Stomach (tissue), 8 donors: ENCODE measurements at regions not wholly inside any gene's neighbourhood (a gene's known extent, or its start where the extent isn't known, plus 50 kb on each side); places are given as distances from the start of the nearest gene placed in this dataset.

Experiments used
- DNase-seq, 2 donors: peaks; one replicate each; pipeline versions ENCODE4 v3.0.0 to v3.0.0-alpha.2; 2013 to 2019
- H3K27ac ChIP-seq, 5 donors: fragments of 200-600 bp in 4 of 5; sonication (generic) in 4 of 5; one replicate each; pipeline ENCODE4 v1.5.1; 2013 to 2019; ENCODE audit warnings: mild to moderate bottlenecking in 1 of 5, moderate library complexity in 1 of 5
- H3K27me3 ChIP-seq, 3 donors: fragments of 200-600 bp; sonication (generic); one replicate each; pipeline ENCODE4 v1.5.1; 2017 to 2019; ENCODE audit warnings: mixed run types in 1 of 3
- H3K36me3 ChIP-seq, 4 donors: fragments of 200-600 bp; sonication (generic); 1 replicate in 3 of 4; 2 replicates in 1 of 4; pipeline ENCODE4 v1.5.1; 2016 to 2019
- H3K4me1 ChIP-seq, 4 donors: fragments of 200-600 bp; sonication (generic); one replicate each; pipeline ENCODE4 v1.5.1; 2016 to 2019
- H3K4me3 ChIP-seq, 4 donors: fragments of 200-600 bp; sonication (generic) in 3 of 4; one replicate each; pipeline ENCODE4 v1.5.1; 2016 to 2019; ENCODE audit warnings: mild to moderate bottlenecking in 1 of 4
- H3K9me3 ChIP-seq, 4 donors: fragments of 200-600 bp; sonication (generic); one replicate each; pipeline ENCODE4 v1.5.1; 2016 to 2019
- CTCF ChIP-seq, 7 experiments: fragments of 450-650 bp in 4 of 7; fragments of 200-600 bp in 3 of 7; sonication (generic) in 3 of 7; IDR thresholded peaks; one replicate each; pipeline ENCODE4 v1.5.1; 2016 to 2019; ENCODE audit warnings: antibody characterized with exemption in 7 of 7, control low read depth in 2 of 7, mild to moderate bottlenecking in 1 of 7
- EP300 ChIP-seq: sonication (generic); formaldehyde crosslinking; IDR thresholded peaks from one replicate; pipeline ENCODE4 v1.6.1; 2017; ENCODE audit warnings: antibody characterized with exemption
- POLR2A ChIP-seq, 4 donors: fragments of 450-650 bp; IDR thresholded peaks; one replicate each; pipeline ENCODE4 v1.6.1; 2016; ENCODE audit warnings: antibody characterized with exemption in 4 of 4, control low read depth in 2 of 4, mild to moderate bottlenecking in 1 of 4, moderate library complexity in 1 of 4
- POLR2AphosphoS5 ChIP-seq, 3 donors: sonication (generic); formaldehyde crosslinking; IDR thresholded peaks; one replicate each; pipeline ENCODE4 v1.6.1; 2016; ENCODE audit warnings: antibody characterized with exemption in 3 of 3
- whole genome bisulfite sequencing, 5 donors: extraction: QIAGEN DNeasy Blood & Tissue Kit in 3 of 5; methylation state at CpG; one replicate each; pipeline versions ENCODE4 v1.1.5 to v1.1.7; 2013 to 2018; 5-methylcytosine and 5-hydroxymethylcytosine counted together
- intact Hi-C: fragments of 100-400 bp; cut with DNase I; formaldehyde crosslinking; loops from one replicate; pipeline ENCODE4 v1.15.1; 2023; ENCODE audit warnings: low total_unique reads
- donor health status: healthy with polysubstance abuse.
- donor health status: Bipolar disorder and iron deficiency.
- donor health status: healthy.

- Histone ChIP-seq H3K4me3 (no peak overlapping the region), H3K27ac (no peak overlapping the region), H3K27me3 (no peaks in the 10 kb centered on the region), H3K9me3 (no peaks in the 10 kb centered on the region), H3K36me3 (no peaks in the 10 kb centered on the region), H3K4me1 (no peaks in the 10 kb centered on the region)
- WGBS, 5 donors = 61 to 83% (median 67%) methylated on average over 3 of the region's 3 CpGs
- no peak for TF ChIP-seq CTCF (IDR thresholded peaks at IDR 0.05)
- no peak for TF ChIP-seq POLR2A (IDR thresholded peaks at IDR 0.05)
- no peak for TF ChIP-seq POLR2AphosphoS5 (IDR thresholded peaks at IDR 0.05)
- no peak for TF ChIP-seq EP300
- DNase-seq = no peak
- intact Hi-C loops = no loop called here
These were observed 258.3 kb upstream of the TMPRSS15 start for GRCh38 chr21:18661842-18662241.

GRCh38 chr21:18663663-18664062, 260.1 kb upstream of the TMPRSS15 start:
- Histone ChIP-seq H3K9me3 (no peaks in the 10 kb centered on the region), H3K27me3 (no peaks in the 10 kb centered on the region), H3K4me3 (no peak overlapping the region), H3K36me3 (no peaks in the 10 kb centered on the region), H3K27ac (no peak overlapping the region), H3K4me1 (no peaks in the 10 kb centered on the region)
- intact Hi-C loops = no loop called here
- DNase-seq = no peak
- 79 to 90% (median 85%) methylated on average over 3 of the region's 3 CpGs for WGBS, 5 donors
- no peak for TF ChIP-seq CTCF (IDR thresholded peaks at IDR 0.05)
- TF ChIP-seq POLR2AphosphoS5 (IDR thresholded peaks at IDR 0.05) = no peak
- no peak for TF ChIP-seq POLR2A (IDR thresholded peaks at IDR 0.05)
- no peak for TF ChIP-seq EP300

- whole genome bisulfite sequencing, 5 donors = 82 to 91% (median 86%) methylated on average over 1 of the region's 1 CpG
- H3K36me3 ChIP-seq = no peaks in the 10 kb centered on the region
- TF ChIP-seq POLR2AphosphoS5 (IDR thresholded peaks at IDR 0.05) (no peak), POLR2A (IDR thresholded peaks at IDR 0.05) (no peak)
- no peak overlapping the region for H3K27ac ChIP-seq
- no peaks in the 10 kb centered on the region for H3K27me3 ChIP-seq
- DNase-seq = no peak
- no peaks in the 10 kb centered on the region for H3K4me1 ChIP-seq
- intact Hi-C loops = no loop called here
- H3K4me3 ChIP-seq = no peak overlapping the region
- H3K9me3 ChIP-seq = peaks cover 0 to 4% (median 0%) of the 10 kb centered on the region in 4 donors
These were observed 263.1 kb upstream of the TMPRSS15 start for GRCh38 chr21:18666725-18667124.

- Histone ChIP-seq H3K27ac (no peak overlapping the region), H3K27me3 (no peaks in the 10 kb centered on the region), H3K4me1 (no peaks in the 10 kb centered on the region), H3K9me3 (peaks cover 0 to 4% (median 0%) of the 10 kb centered on the region in 4 donors), H3K4me3 (no peak overlapping the region), H3K36me3 (no peaks in the 10 kb centered on the region)
- TF ChIP-seq EP300 (no peak), CTCF (IDR thresholded peaks at IDR 0.05) (no peak), POLR2A (IDR thresholded peaks at IDR 0.05) (no peak), POLR2AphosphoS5 (IDR thresholded peaks at IDR 0.05) (no peak)
- intact Hi-C loops = no loop called here
- DNase-seq = no peak
- WGBS, 5 donors = 73 to 94% (median 80%) methylated on average over 1 of the region's 1 CpG
These were observed 270.2 kb upstream of the TMPRSS15 start for GRCh38 chr21:18673789-18674188.

GRCh38 chr21:18677632-18678031, 274.0 kb upstream of the TMPRSS15 start:
- intact Hi-C loops = no loop called here
- no peaks in the 10 kb centered on the region for H3K9me3 ChIP-seq
- DNase-seq = no peak
- TF ChIP-seq CTCF (IDR thresholded peaks at IDR 0.05) (no peak), POLR2AphosphoS5 (IDR thresholded peaks at IDR 0.05) (no peak), POLR2A (IDR thresholded peaks at IDR 0.05) (no peak), EP300 (no peak)
- H3K27ac ChIP-seq = no peak overlapping the region
- H3K36me3 ChIP-seq = no peaks in the 10 kb centered on the region
- no peak overlapping the region for H3K4me3 ChIP-seq
- H3K27me3 ChIP-seq = no peaks in the 10 kb centered on the region
- no peaks in the 10 kb centered on the region for H3K4me1 ChIP-seq
